T1000 (cell line): ENCODE measurements at regions not wholly inside any gene's neighbourhood (a gene's known extent, or its start where the extent isn't known, plus 50 kb on each side); places are given as distances from the start of the nearest gene placed in this dataset.

Source experiments
- DNase-seq: peaks from one replicate; lab custom pipeline; 2025; ENCODE audit warnings: mixed read lengths; lab: John Stamatoyannopoulos, UW

- DNase-seq = no peak
These were observed 86.3 kb upstream of the XCR1 start for GRCh38 chr3:46113608-46114007.

GRCh38 chr3:46112984-46113383 lies 85.7 kb upstream of the XCR1 start:
- no peak for DNase-seq

- no peak for DNase-seq
These were observed 85.0 kb upstream of the XCR1 start for GRCh38 chr3:46112296-46112695.

GRCh38 chr3:46110701-46111493 lies 83.6 kb upstream of the XCR1 start:
- DNase-seq = peak; percentile 76

GRCh38 chr3:46107682-46108081 lies 80.4 kb upstream of the XCR1 start:
- DNase-seq = no peak

- no peak for DNase-seq
These were observed 78.1 kb upstream of the XCR1 start for GRCh38 chr3:46105306-46105919.

GRCh38 chr3:46104706-46105105 lies 77.4 kb upstream of the XCR1 start:
- no peak for DNase-seq

- DNase-seq = no peak
These were observed 75.5 kb upstream of the XCR1 start for GRCh38 chr3:46102780-46103130.

- DNase-seq = no peak
These were observed 74.9 kb upstream of the XCR1 start for GRCh38 chr3:46102059-46102779.

GRCh38 chr3:46100812-46101211 lies 73.5 kb upstream of the XCR1 start:
- DNase-seq = no peak

- DNase-seq = no peak
These were observed 71.1 kb upstream of the XCR1 start for GRCh38 chr3:46098319-46098761.

- no peak for DNase-seq
These were observed 70.5 kb upstream of the XCR1 start for GRCh38 chr3:46097691-46098241.

- DNase-seq = peak; percentile 13
These were observed 69.5 kb upstream of the XCR1 start for GRCh38 chr3:46096781-46097180.

- no peak for DNase-seq
These were observed 69.1 kb upstream of the XCR1 start for GRCh38 chr3:46096336-46096735.

- DNase-seq = no peak
These were observed 68.0 kb upstream of the XCR1 start for GRCh38 chr3:46095307-46095706.

- DNase-seq = no peak
These were observed 67.2 kb upstream of the XCR1 start for GRCh38 chr3:46094506-46094905.

- DNase-seq = no peak
These were observed 66.7 kb upstream of the XCR1 start for GRCh38 chr3:46093966-46094365.

- no peak for DNase-seq
These were observed 66.2 kb upstream of the XCR1 start for GRCh38 chr3:46093327-46093942.

GRCh38 chr3:46092702-46093080 lies 65.4 kb upstream of the XCR1 start:
- DNase-seq = no peak

GRCh38 chr3:46091741-46092701 lies 64.7 kb upstream of the XCR1 start:
- DNase-seq = no peak

- no peak for DNase-seq
These were observed 63.8 kb upstream of the XCR1 start for GRCh38 chr3:46091046-46091445.
